HCT116 (cell line): ENCODE measurements at regions not wholly inside any gene's neighbourhood (a gene's known extent, or its start where the extent isn't known, plus 50 kb on each side); places are given as distances from the start of the nearest gene placed in this dataset.

Experiments
- ATAC-seq: fragments of 200-7000 bp; cut with Tn5 transposase; 2 replicates; pipeline ENCODE4 v1.9.1; 2020; ENCODE audit warnings: mild to moderate bottlenecking, moderate library complexity
- BruUV-seq: library from RNA; stranded (reverse); fragments of 400-500 nt; replicated peaks from 2 replicates; lab custom pipeline; 2021; lab: Mats Ljungman, UMichigan
- CTCF ChIA-PET: fragments of 300-600 bp; sonication (Branson Sonifier 250); formaldehyde crosslinking; loops from one replicate; lab custom pipeline; 2021; ENCODE audit warnings: antibody characterized with exemption; lab: Charles Lee
- POLR2A ChIA-PET: fragments of 300-600, 350-600 bp; sonication (Branson Sonifier 250); formaldehyde crosslinking; loops from one replicate; lab custom pipeline; 2021; ENCODE audit warnings: antibody characterized with exemption; lab: Charles Lee
- RAD21 ChIA-PET, 2 experiments: fragments of 300-600 bp; sonication (Branson Sonifier 250); formaldehyde crosslinking; loops; one replicate each; lab custom pipeline; 2023; ENCODE audit warnings: low total read pairs in 2 of 2; ENCODE audit not compliant: uncharacterized antibody in 2 of 2, unreplicated experiment in 2 of 2, low non-redundant PET in 1 of 2; lab: Charles Lee
- DNase-seq: peaks from one replicate; pipeline ENCODE4 v3.0.0-alpha.2; 2010; ENCODE audit warnings: low read depth, low spot score
- H2AFZ ChIP-seq: fragments of 200-600 bp; shearing (Covaris generic), sonication (generic); 2 replicates; pipeline ENCODE4 v1.6.1; 2017; ENCODE audit warnings: low read depth, mixed run types, mixed read lengths, antibody characterized with exemption, low read length; ENCODE audit not compliant: poor library complexity, severe bottlenecking
- H3K27ac ChIP-seq: 2 replicates; pipeline ENCODE4 v1.5.1; 2012; ENCODE audit warnings: low read depth, low read length
- H3K27me3 ChIP-seq: fragments of 200-600 bp; sonication (generic); 2 replicates; pipeline ENCODE4 v1.6.1; 2016; ENCODE audit warnings: mixed run types, low read length, mixed read lengths; ENCODE audit not compliant: insufficient read depth
- H3K36me3 ChIP-seq, 2 experiments: fragments of 200-500 bp in 1 of 2; fragments of 200-600 bp in 1 of 2; sonication (Bioruptor generic) in 1 of 2; sonication (generic) in 1 of 2; 2 replicates each; pipeline versions ENCODE4 v1.5.1 to v1.6.1; 2014 to 2016; ENCODE audit warnings: low read length in 2 of 2, inconsistent platforms in 1 of 2, mixed read lengths in 1 of 2, mixed run types in 1 of 2; ENCODE audit not compliant: insufficient read depth in 2 of 2, control insufficient read depth in 1 of 2
- H3K4me1 ChIP-seq, 2 experiments: fragments of 200-600 bp in 1 of 2; sonication (generic) in 1 of 2; 2 replicates each; pipeline versions ENCODE4 v1.5.1 to v1.6.1; 2012 to 2017; ENCODE audit warnings: low read length in 2 of 2, inconsistent platforms in 1 of 2, mild to moderate bottlenecking in 1 of 2, mixed read lengths in 1 of 2, mixed run types in 1 of 2, moderate library complexity in 1 of 2; ENCODE audit not compliant: insufficient read depth in 2 of 2, control insufficient read depth in 1 of 2
- H3K4me2 ChIP-seq: fragments of 200-600 bp; sonication (generic); 2 replicates; pipeline ENCODE4 v1.6.1; 2017; ENCODE audit warnings: mixed run types, low read length, mixed read lengths
- H3K4me3 ChIP-seq, 2 experiments: fragments of 200-600 bp in 1 of 2; sonication (generic) in 1 of 2; replicated peaks in 1 of 2; 2 replicates each; pipeline ENCODE4 v1.5.1; 2011 to 2016; ENCODE audit warnings: low read length in 2 of 2, control low read depth in 1 of 2, low read depth in 1 of 2, mild to moderate bottlenecking in 1 of 2, mixed read lengths in 1 of 2, mixed run types in 1 of 2
- H3K79me2 ChIP-seq: fragments of 200-600 bp; sonication (generic); 2 replicates; pipeline ENCODE4 v1.6.1; 2017; ENCODE audit warnings: mild to moderate bottlenecking, mixed run types, low read length, moderate library complexity, mixed read lengths; ENCODE audit not compliant: insufficient read depth
- H3K9ac ChIP-seq: fragments of 200-600 bp; sonication (generic); 2 replicates; pipeline ENCODE4 v1.6.1; 2016; ENCODE audit warnings: low read length, mixed read lengths
- H3K9me2 ChIP-seq: fragments of 200-600 bp; sonication (generic), shearing (Covaris generic); 2 replicates; pipeline ENCODE4 v1.6.1; 2017; ENCODE audit warnings: mixed run types, mild to moderate bottlenecking, moderate library complexity; ENCODE audit not compliant: insufficient read depth
- H3K9me3 ChIP-seq, 2 experiments: fragments of 200-500 bp in 1 of 2; fragments of 200-600 bp in 1 of 2; sonication (Bioruptor generic) in 1 of 2; sonication (generic) in 1 of 2; 2 replicates each; pipeline ENCODE4 v1.6.1; 2014 to 2017; ENCODE audit warnings: low read length in 2 of 2, mixed read lengths in 2 of 2, inconsistent platforms in 1 of 2, low read depth in 1 of 2, mild to moderate bottlenecking in 1 of 2, mixed run types in 1 of 2, moderate library complexity in 1 of 2; ENCODE audit not compliant: control insufficient read depth in 1 of 2, insufficient read depth in 1 of 2
- H4K20me1 ChIP-seq: fragments of 200-600 bp; sonication (generic), shearing (Covaris generic); 2 replicates; pipeline ENCODE4 v1.6.1; 2017; ENCODE audit warnings: mixed run types, mild to moderate bottlenecking, moderate library complexity; ENCODE audit not compliant: insufficient read depth
- CBX3 ChIP-seq: IDR thresholded peaks from 2 replicates; pipeline ENCODE4 v1.6.1; 2012; ENCODE audit warnings: low read depth
- CEBPB ChIP-seq: IDR thresholded peaks from 2 replicates; pipeline ENCODE4 v1.6.1; 2012; ENCODE audit warnings: low read depth
- EGR1 ChIP-seq: IDR thresholded peaks from 2 replicates; pipeline ENCODE4 v1.6.1; 2012; ENCODE audit warnings: low read depth
- EZH2 ChIP-seq: fragments of 200-600 bp; sonication (generic); IDR thresholded peaks from 2 replicates; pipeline ENCODE4 v1.6.1; 2017; ENCODE audit warnings: antibody characterized with exemption, mixed run types
- EZH2phosphoT487 ChIP-seq: fragments of 200-600 bp; IDR thresholded peaks from 2 replicates; pipeline ENCODE4 v1.6.1; 2018; ENCODE audit warnings: antibody characterized with exemption, borderline replicate concordance
- FOSL1 ChIP-seq: IDR thresholded peaks from 2 replicates; pipeline ENCODE4 v1.6.1; 2012; ENCODE audit warnings: low read depth
- JUND ChIP-seq: IDR thresholded peaks from 2 replicates; pipeline ENCODE4 v1.6.1; 2012
- POLR2A ChIP-seq: IDR thresholded peaks from 2 replicates; pipeline ENCODE4 v1.7.0; 2011; ENCODE audit warnings: borderline replicate concordance; ENCODE audit not compliant: insufficient read depth, insufficient read length; ENCODE audit errors: extremely low read depth
- POLR2AphosphoS5 ChIP-seq: IDR thresholded peaks from 2 replicates; pipeline ENCODE4 v1.6.1; 2011; ENCODE audit warnings: mild to moderate bottlenecking, low read depth, low read length, moderate library complexity
- RAD21 ChIP-seq: IDR thresholded peaks from 2 replicates; pipeline ENCODE4 v1.6.1; 2012; ENCODE audit warnings: low read depth, mild to moderate bottlenecking
- SIN3A ChIP-seq: IDR thresholded peaks from 2 replicates; pipeline ENCODE4 v1.6.1; 2012; ENCODE audit warnings: low read depth
- SP1 ChIP-seq: IDR thresholded peaks from 2 replicates; pipeline ENCODE4 v1.6.1; 2012; ENCODE audit warnings: low read depth
- TCF7L2 ChIP-seq: IDR thresholded peaks from 2 replicates; pipeline ENCODE4 v1.7.0; 2011; ENCODE audit warnings: borderline replicate concordance, inconsistent platforms; ENCODE audit not compliant: insufficient read depth, insufficient read length; ENCODE audit errors: extremely low read depth
- YY1 ChIP-seq: IDR thresholded peaks from 2 replicates; pipeline ENCODE4 v1.6.1; 2011; ENCODE audit warnings: low read length, low read depth, moderate library complexity, mild to moderate bottlenecking; ENCODE audit not compliant: insufficient replicate concordance; ENCODE audit errors: extremely low read depth
- ZNF274 ChIP-seq: fragments of 200-500 bp; sonication (Bioruptor generic); IDR thresholded peaks from 2 replicates; pipeline ENCODE4 v1.6.1; 2014; ENCODE audit warnings: mild to moderate bottlenecking, low read depth, low read length, inconsistent platforms
- intact Hi-C: fragments of 100-400 bp; cut with micrococcal nuclease; formaldehyde crosslinking; loops from 2 replicates; pipeline ENCODE4 v1.10.0; 2022
- TF ChIP-seq, protein P1 (sequence below): IDR thresholded peaks from 2 replicates; pipeline ENCODE4 v1.6.1; 2012
- TF ChIP-seq, protein P2 (sequence below): IDR thresholded peaks from 2 replicates; pipeline ENCODE4 v1.6.1; 2012; ENCODE audit warnings: low read depth
- TF ChIP-seq, protein P3 (sequence below), 3 experiments: fragments of 200-600 bp in 1 of 3; sonication (generic) in 1 of 3; IDR thresholded peaks in 2 of 3; conservative IDR thresholded peaks in 1 of 3; 2 replicates each; pipeline ENCODE4 v1.5.1; 2012 to 2017; ENCODE audit warnings: low read depth in 2 of 3, low read length in 2 of 3, antibody characterized with exemption in 1 of 3, borderline replicate concordance in 1 of 3, control low read depth in 1 of 3, mild to moderate bottlenecking in 1 of 3, mixed read lengths in 1 of 3, mixed run types in 1 of 3, moderate library complexity in 1 of 3; ENCODE audit not compliant: insufficient read depth in 1 of 3
- TF ChIP-seq, protein P4 (sequence below): IDR thresholded peaks from 2 replicates; pipeline ENCODE4 v1.6.1; 2011; ENCODE audit warnings: mild to moderate bottlenecking, low read length, moderate library complexity; ENCODE audit not compliant: insufficient replicate concordance; ENCODE audit errors: extremely low read depth

DNA sequence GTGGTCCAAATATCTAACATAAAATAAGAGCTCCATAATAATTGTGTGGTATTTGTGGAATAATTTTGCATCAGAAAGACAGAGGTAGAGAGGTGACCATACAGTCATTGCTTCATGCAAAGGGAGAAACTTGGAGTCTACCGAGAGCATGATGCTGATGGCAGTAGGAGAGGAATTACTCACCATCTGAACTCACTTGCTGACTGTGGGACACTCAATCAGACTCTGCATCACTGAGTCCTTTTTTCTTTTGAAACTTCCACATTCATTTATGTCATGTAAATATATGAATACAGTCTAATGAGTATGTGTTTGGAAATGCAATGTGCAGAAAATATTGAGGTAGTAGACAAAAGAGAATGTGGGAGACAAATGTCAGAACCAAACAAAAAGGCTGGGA is 933.8 kb downstream of the REEP3 start:
- Histone ChIP-seq H3K9me2 (no peaks in the 10 kb centered on the region), H3K27ac (no peak overlapping the region), H2AFZ (no peak overlapping the region), H4K20me1 (no peaks in the 10 kb centered on the region), H3K4me3 (no peak overlapping the region), H3K9me3 (no peaks in the 10 kb centered on the region), H3K4me1 (no peaks in the 10 kb centered on the region), H3K27me3 (no peaks in the 10 kb centered on the region), H3K4me2 (no peak overlapping the region), H3K9ac (no peak overlapping the region), H3K79me2 (no peaks in the 10 kb centered on the region), H3K36me3 (no peaks in the 10 kb centered on the region)
- ChIA-PET CTCF (no interaction called here), POLR2A (no interaction called here), RAD21 (no interaction called here)
- no TSS peak for BruUV-seq
- no peak for DNase-seq
- intact Hi-C loops: no loop called here
- no peak for ATAC-seq
- TF ChIP-seq FOSL1: no peak
- no peak for TF ChIP-seq ZNF274
- no peak for TF ChIP-seq SP1
- TF ChIP-seq, protein P1, sequence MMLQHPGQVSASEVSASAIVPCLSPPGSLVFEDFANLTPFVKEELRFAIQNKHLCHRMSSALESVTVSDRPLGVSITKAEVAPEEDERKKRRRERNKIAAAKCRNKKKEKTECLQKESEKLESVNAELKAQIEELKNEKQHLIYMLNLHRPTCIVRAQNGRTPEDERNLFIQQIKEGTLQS: no peak
- no peak for TF ChIP-seq EZH2phosphoT487
- no peak for TF ChIP-seq SIN3A
- TF ChIP-seq EGR1: no peak
- no peak for TF ChIP-seq POLR2A
- TF ChIP-seq CEBPB: no peak
- TF ChIP-seq, protein P2, sequence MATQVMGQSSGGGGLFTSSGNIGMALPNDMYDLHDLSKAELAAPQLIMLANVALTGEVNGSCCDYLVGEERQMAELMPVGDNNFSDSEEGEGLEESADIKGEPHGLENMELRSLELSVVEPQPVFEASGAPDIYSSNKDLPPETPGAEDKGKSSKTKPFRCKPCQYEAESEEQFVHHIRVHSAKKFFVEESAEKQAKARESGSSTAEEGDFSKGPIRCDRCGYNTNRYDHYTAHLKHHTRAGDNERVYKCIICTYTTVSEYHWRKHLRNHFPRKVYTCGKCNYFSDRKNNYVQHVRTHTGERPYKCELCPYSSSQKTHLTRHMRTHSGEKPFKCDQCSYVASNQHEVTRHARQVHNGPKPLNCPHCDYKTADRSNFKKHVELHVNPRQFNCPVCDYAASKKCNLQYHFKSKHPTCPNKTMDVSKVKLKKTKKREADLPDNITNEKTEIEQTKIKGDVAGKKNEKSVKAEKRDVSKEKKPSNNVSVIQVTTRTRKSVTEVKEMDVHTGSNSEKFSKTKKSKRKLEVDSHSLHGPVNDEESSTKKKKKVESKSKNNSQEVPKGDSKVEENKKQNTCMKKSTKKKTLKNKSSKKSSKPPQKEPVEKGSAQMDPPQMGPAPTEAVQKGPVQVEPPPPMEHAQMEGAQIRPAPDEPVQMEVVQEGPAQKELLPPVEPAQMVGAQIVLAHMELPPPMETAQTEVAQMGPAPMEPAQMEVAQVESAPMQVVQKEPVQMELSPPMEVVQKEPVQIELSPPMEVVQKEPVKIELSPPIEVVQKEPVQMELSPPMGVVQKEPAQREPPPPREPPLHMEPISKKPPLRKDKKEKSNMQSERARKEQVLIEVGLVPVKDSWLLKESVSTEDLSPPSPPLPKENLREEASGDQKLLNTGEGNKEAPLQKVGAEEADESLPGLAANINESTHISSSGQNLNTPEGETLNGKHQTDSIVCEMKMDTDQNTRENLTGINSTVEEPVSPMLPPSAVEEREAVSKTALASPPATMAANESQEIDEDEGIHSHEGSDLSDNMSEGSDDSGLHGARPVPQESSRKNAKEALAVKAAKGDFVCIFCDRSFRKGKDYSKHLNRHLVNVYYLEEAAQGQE: no peak
- no peak for TF ChIP-seq RAD21
- TF ChIP-seq JUND: no peak
- TF ChIP-seq EZH2: no peak
- TF ChIP-seq CBX3: no peak
- no peak for TF ChIP-seq TCF7L2
- TF ChIP-seq, protein P3, sequence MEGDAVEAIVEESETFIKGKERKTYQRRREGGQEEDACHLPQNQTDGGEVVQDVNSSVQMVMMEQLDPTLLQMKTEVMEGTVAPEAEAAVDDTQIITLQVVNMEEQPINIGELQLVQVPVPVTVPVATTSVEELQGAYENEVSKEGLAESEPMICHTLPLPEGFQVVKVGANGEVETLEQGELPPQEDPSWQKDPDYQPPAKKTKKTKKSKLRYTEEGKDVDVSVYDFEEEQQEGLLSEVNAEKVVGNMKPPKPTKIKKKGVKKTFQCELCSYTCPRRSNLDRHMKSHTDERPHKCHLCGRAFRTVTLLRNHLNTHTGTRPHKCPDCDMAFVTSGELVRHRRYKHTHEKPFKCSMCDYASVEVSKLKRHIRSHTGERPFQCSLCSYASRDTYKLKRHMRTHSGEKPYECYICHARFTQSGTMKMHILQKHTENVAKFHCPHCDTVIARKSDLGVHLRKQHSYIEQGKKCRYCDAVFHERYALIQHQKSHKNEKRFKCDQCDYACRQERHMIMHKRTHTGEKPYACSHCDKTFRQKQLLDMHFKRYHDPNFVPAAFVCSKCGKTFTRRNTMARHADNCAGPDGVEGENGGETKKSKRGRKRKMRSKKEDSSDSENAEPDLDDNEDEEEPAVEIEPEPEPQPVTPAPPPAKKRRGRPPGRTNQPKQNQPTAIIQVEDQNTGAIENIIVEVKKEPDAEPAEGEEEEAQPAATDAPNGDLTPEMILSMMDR (IDR thresholded peaks at IDR 0.05 in 2 of 3, conservative IDR thresholded peaks at IDR 0.05 in 1 of 3; ENCODE audit: borderline replicate concordance in 1 of 3, insufficient read depth in 1 of 3, low read depth in 2 of 3, low read length in 2 of 3): no peak
- no peak for TF ChIP-seq YY1
- TF ChIP-seq, protein P4, sequence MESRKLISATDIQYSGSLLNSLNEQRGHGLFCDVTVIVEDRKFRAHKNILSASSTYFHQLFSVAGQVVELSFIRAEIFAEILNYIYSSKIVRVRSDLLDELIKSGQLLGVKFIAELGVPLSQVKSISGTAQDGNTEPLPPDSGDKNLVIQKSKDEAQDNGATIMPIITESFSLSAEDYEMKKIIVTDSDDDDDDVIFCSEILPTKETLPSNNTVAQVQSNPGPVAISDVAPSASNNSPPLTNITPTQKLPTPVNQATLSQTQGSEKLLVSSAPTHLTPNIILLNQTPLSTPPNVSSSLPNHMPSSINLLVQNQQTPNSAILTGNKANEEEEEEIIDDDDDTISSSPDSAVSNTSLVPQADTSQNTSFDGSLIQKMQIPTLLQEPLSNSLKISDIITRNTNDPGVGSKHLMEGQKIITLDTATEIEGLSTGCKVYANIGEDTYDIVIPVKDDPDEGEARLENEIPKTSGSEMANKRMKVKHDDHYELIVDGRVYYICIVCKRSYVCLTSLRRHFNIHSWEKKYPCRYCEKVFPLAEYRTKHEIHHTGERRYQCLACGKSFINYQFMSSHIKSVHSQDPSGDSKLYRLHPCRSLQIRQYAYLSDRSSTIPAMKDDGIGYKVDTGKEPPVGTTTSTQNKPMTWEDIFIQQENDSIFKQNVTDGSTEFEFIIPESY: no peak
- TF ChIP-seq POLR2AphosphoS5: no peak
